Caki2 (cell line): ENCODE measurements at regions not wholly inside any gene's neighbourhood (a gene's known extent, or its start where the extent isn't known, plus 50 kb on each side); places are given as distances from the start of the nearest gene placed in this dataset.
A peak's percentile ranks its signal among the peaks of the same experiment; 100 is the strongest.
"Not testable (repeated sequence)": the region's sequence is repeated elsewhere in the genome, so short reads cannot be mapped to it uniquely, and the experiment has no call there.

Experiments
- DNase-seq: peaks from one replicate; pipeline ENCODE4 v3.0.0-alpha.2; 2015; ENCODE audit warnings: low read depth
- in situ Hi-C: cut with HindIII; loops from 2 replicates; pipeline ENCODE4 v1.10.0; 2016; ENCODE audit warnings: low sequenced_read_pairs, low pct_unique_long_range_greater_than_20kb, mixed read lengths

DNA sequence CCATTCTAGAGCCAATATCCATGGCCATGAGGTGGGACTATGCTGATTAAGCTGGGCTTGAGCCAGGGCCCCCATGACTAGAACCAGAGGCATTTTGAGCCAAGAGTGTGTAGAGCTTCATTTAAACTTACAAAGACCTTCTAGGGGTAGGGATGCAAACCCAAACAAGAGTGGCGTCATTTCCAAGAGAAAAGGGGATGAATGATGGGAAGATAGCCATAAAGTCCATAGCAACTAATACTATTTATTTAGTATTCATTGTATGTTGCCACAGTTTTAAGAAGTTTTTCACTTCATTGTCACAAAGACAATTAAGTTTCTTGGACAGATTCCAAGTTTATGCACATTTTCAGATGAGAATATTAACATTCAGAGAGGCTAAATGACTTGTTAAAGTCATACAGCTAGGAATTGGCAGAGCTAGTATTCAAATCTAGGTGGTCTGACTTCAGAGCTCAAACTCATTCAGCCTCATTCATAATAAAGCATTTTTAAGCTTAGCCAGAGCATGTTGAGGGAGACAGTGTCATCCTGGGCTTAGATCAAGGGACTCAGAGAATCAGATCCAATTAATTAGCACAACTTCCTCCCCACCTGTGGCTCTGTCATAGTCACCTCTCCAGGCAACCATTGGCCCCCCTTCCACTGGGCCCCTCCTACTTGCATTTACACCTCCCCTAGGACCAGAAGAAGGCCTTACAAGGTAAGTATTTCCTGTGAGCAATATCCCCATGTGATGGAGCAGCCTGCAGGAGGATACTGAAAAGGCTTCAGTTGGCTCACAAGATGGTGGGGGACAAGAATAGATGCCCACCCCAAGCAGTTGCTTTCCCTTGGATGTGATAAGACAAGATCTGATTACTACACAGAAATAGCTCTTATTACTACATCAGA is 95.0 kb upstream of the PCSK1 start:
- in situ Hi-C loops = no loop called here

DNA sequence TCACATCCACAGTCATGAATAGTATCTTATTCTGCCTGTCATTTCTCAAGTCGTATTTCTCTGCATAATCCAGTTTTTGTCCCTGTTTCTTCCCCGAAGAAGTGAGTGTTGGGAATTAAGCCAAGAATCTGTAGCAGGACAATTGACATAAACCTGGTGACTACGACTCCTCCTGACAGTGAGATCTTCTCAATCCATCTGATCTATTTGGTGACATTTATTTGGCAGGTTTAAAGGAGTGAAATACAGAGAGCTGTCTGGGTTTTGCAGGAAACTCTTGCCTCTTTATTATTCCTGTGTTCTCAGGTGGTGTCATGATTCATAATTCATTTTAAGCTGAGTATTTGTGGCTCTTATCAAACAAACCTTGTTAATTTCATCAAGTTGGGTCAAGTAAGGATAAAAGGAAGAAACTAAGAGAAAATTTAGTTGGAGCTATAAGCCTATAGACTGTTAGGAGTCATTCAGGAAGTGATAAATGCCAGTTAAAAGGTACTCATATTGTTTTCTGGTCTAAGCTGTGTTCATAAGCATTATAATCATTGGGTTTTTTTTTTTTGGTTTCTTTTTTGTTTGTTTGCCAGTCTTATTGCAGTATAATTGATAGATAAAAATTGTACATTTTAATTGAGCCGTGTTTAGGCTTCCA is 95.9 kb upstream of the PCSK1 start:
- no peak for DNase-seq
- in situ Hi-C loops = no loop called here

More for the DNA sequence above, 95.0 kb upstream of the PCSK1 start:
- DNase-seq = no peak

DNA sequence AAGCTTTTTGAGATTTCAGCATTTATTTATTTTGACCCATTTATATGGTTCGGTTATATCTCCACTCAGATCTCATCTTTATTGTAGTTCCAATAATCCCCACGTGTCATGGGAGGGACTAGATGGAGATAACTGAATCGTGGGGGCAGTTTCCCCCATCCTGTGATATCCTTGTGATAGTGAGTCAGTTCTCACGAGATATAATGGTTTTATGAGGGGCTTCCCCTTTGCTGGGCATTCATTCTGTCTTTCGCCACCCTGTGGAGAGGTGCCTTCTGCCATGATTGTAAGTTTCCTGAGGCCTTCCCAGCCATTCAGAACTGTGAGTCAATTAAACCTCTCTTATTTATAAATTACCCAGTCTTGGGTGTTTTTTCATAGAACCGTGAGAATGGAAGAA is 96.5 kb upstream of the PCSK1 start:
- no peak for DNase-seq
- in situ Hi-C loops = no loop called here

DNA sequence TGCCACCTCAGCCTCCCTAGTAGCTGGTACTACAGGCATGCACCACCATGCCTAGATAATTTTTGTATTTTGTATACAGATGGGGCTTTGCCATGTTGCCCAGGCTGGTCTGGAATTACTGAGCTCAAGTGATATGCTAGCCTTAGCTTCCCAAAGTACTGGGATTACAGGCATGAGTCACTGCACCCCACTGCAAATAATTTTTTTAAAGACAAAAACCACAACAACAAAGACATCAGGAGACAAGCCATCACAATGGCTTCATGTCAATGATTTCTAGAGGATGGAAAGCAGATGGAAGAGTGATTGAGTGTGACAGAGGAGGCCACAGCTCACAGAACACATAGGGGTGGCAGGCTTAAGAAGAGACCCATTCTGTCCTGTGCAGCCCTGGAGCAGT is 97.9 kb upstream of the PCSK1 start:
- in situ Hi-C loops = no loop called here
- DNase-seq = no peak

DNA sequence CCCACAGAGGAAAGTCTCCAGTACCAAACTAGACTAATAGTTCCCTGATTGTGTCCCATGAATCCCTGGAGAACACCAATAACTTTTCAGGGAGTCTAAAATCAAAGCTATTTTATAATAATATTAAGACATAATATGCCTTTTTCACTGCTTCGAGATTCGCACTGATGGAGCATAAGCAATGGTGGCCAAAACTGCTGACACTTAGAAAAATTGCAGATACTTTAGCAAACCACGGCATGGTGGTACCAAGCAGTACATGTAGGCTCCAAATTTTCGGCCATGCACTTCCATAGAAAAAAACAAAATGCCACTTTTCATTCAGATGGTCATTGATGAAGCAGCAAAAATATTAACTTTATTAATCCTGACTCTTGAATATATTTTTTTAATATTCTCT is 100.3 kb upstream of the PCSK1 start:
- DNase-seq = no peak
- in situ Hi-C loops = no loop called here

DNA sequence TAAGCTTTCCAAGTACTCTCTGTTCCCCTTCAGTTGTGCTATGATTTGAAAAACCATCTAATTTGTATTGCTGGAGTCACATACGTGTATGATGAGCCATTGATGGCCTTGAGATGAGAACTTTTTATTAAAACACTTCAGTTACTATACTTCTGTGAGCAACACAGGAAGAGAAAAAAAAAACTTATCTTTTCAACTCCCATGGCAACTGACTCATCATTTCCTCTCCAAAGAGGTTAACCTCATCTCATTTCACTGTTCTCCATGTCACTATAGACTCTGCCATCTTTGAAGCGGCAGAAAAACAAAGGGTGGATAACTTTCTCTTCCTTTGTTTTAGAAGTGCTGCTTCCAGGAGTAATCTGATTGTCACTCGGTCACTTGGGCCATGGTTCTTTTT is 104.3 kb upstream of the PCSK1 start:
- no peak for DNase-seq
- in situ Hi-C loops = no loop called here

DNA sequence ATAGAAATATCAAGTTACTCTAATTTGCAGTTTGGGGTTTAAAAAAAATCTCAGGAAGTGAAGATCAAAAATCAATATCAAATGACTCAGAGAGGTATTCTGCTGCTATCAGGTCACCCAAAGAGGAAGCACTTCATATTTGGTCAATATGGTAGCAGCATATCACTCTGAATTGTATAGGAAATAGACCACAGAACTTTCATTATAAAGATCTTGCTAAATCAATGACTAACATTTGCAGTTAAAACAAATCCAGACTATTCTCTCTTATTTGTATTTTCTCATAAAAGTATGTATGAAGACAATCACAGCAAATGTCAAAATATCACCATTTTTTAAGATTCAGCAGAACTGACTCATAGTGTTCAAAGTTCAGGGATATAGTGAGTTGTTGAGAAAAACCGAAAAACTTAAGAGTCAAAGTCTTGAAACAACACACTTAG is 105.8 kb upstream of the PCSK1 start:
- in situ Hi-C loops = no loop called here
- DNase-seq = no peak

DNA sequence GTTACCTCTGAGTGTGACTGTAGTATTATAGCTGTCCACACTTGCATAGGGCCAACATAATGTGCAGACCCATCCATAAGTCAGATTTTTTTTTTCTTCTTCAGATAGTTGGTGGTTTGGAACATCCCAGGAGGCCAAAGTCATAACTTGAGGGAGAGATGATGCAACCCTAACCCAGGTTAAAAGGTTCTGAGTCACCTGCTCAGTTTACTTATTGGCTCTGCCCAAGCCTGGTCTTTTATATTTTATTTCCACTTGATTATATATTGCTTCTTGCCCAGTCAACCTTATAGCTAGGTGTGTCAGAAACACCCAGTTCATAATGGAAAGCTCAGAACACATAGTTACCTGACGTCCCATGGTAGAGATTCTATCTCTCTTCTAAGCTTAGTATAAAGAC is 113.1 kb upstream of the PCSK1 start:
- in situ Hi-C loops = no loop called here
- no peak for DNase-seq

DNA sequence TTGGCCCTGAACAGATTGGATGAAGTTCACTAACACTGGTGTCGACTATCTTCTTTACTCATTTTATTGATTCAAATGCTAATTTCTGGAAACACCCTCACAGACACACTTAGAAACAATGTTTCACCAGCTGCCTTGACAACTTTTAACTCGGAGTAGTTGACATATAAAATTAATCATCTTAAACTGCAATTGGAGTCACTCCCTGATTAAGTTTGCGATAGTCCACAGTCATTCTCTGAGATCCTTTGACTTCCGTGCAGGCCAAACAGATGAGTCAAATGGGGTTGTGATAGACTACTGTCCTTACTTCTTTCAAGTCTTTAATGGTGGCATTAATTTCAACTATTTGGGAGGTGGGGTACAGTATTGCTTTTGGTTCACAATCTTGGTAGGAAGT is 114.4 kb upstream of the PCSK1 start:
- DNase-seq = no peak
- in situ Hi-C loops = no loop called here

DNA sequence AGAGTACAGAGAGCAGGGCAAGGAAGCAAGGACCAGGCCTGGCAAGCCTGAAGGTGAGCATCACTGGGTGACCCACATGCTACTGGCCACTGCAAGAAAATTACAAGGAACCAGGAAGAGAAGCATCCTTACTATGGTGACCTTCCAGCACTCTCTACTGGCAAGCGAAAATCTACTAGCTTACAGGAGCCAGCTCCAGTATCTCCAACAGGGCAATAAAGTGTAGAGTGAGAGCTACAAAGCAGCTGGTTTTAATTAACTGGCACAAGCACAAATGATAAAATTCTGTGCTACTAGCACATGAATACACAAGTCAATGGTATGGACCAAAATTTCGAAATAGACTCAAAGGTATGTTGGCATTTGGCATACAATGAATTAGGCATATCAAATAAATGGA is 113.3 kb upstream of the CAST start:
- no peak for DNase-seq
- in situ Hi-C loops = no loop called here

DNA sequence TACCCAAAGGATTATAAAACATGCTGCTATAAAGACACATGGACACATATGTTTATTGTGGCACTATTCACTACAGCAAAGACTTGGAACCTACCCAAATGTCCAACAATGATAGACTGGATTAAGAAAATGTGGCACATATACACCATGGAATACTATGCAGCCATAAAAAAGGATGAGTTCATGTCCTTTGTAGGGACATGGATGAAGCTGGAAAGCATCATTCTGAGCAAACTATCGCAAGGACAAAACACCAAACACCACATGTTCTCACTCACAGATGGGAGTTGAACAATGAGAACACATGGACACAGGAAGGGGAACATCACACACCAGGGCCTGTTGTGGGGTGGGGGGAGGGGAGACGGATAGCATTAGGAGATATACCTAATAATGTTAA is 101.3 kb upstream of the CAST start:
- in situ Hi-C loops, DNase-seq: not testable (repeated sequence)

DNA sequence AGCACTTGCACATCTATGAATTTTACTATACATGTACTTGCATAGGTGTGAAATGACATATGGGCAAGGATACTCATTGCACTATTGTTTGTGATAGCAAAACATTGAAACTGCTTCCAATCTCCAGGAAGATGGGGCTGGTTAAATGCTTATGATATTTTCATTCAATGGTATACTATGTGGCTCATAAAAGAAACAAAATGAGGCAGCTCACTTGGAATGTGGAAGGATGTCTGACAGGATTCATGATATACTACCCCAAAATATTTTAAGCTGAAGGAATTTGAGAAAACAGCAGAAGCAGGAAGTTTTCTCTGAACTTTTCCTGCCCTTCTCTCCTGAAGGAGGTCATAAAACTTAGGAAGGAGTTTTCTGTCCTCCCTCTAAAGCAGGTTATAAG is 99.6 kb upstream of the CAST start:
- in situ Hi-C loops = no loop called here
- no peak for DNase-seq

DNA sequence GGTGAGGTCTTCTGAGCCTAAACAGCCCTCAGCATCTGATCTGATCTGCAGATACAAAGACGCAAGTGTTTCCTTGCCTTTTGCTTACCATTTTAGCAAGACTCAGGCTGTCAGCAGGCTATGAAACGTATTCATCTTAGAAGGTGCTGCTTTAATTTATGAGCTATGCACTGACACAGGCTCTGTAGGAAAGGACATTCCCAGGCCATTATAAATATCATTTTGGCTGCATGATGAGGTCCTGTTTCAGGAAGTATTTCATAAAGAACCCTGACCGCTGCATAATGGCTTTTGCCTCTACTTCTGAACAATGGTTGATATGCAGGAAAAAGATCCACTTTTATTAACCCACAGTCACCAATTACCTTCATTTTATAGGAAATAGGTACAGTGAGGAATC is 98.4 kb upstream of the CAST start:
- in situ Hi-C loops = no loop called here
- DNase-seq = no peak

DNA sequence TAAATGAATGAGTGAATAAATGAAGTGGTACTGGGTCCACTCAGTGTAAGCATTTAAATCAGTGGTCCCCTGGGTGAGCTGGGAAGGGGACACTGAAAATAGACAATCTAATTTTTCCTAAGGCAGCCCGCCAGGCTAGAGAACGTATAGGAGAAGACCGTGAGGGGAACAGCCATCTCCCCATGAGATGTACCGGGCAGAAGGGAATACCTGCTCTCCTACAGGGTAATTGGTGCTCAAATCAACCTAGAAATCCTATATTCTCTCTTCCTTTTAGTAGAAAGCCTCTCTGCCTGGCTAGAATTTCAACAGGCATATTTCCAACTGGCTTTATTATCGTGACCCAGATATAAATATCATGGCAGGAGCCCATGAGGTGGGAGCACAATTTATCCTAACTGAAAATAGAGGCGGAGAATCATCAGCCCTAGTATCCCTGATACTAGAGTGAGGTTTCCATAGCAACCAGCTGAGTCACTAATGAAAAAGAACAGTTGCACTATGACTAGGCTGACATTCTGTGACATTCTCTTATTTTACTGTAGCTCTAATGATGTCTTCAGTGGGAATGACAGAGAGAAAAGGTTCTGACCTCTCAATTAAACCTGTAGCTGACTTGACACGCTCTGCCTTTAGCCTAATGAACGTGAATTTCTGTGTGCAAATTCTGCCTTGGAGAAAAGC is 96.5 kb upstream of the CAST start:
- in situ Hi-C loops = no loop called here
- DNase-seq = peak; percentile 59

DNA sequence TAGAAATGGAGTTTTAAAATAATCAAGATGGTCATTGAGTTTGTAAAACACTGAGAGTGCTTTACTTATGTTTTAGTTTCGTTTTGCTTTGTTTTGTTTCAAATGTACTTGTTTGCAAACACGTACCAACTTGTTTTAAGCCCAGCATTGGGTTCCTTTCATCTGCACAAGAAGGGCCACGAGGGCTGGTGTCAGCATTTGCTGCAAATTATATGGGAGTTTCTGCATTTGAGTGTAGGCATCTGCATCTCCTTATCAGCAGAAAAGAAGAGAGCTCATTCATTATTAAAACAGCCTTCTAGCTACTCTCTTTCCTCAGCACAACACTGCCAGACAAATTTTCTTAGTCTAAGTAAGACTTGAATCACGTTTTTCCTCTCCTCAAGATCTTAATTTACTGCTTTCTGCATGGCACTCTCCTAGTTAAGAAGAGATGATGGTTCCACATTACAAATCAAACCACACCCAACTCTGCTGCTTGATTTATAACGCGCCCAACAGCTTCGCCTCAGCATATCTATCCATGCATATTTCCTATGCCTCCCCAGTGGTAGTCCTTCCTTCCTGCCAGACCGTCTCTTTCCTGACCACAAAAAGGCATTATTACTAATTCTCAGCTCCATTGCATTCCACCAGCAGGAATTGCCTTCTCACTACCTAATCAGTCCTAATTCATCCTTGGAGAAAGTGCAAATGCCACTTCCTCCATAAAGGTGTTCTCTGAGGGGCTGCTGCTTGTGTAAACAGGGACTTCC is 95.2 kb upstream of the CAST start:
- no peak for DNase-seq
- in situ Hi-C loops = no loop called here

DNA sequence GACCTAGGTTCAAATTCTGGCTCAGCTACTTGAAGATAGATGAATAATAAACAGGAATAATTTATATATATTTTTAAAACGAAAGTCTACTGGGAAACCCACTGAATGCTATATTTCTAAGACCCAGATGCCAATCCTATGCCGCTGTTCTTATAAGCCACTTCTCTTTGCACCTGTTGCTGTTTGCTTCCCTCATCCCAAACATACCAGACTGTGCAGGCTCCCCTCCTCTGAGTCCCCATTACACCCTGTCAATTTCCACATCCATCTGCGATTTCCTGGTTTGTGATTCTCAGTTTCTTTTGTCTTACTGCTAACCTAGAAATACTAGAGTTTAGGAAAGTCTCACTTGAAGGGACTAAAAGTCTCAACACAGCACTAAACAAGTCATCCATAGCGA is 92.8 kb upstream of the CAST start:
- in situ Hi-C loops = no loop called here
- DNase-seq = no peak

DNA sequence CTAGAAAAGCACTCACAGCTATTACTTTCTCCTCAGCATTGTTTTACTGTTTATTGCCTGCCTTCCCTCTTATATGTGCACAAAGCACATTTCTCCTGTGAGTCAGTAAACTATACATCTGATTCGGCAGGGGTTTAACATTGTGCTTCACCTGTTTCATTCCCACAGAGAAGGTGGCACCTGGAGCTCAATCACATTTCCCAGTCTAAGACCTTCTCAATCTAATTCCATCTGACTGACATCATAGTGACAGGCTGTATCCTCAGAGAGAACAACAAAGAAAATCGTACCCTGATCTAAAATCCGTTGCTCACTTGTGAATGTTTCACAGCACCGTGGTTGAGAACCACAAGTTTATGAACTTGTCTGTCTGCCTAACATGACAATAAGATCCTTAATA is 92.4 kb upstream of the CAST start:
- DNase-seq = no peak

DNA sequence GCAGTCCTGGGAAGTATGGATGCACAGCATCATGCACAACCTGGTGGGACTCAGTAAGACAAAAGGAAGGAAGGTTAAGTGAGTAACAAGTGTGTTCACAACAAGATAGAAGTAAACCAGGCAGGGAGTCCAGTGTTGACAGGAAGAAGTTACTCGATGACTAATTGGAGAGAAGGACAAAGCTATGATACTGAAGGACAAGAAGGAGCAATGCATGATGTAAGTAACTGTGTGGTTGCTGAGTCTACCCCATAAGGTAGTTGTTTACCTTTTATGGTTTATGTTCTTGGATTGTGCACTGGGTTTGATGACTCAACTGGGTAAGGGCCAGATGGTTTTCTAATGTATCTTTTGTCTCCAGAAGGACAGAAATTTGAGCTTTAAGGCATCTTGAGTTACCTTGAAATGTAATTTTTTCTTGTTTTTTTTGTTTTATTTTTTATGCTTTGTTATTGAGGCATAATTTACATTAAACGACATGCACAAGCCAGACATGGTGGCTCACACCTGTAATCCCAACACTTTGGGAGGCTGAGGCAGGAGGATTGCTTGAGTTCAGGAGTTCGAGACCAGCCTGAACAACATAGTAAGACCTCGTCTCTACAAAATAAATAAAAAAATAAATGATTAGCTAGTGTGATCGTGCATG is 89.2 kb upstream of the CAST start:
- peak; percentile 42 for DNase-seq
- in situ Hi-C loops = no loop called here

More for the DNA sequence above, 92.4 kb upstream of the CAST start:
- in situ Hi-C loops = no loop called here
